SW480 (cell line): ENCODE measurements at regions not wholly inside any gene's neighbourhood (a gene's known extent, or its start where the extent isn't known, plus 50 kb on each side); places are given as distances from the start of the nearest gene placed in this dataset.
"Not testable (repeated sequence)": the region's sequence is repeated elsewhere in the genome, so short reads cannot be mapped to it uniquely, and the experiment has no call there.

Experiments used
- DNase-seq: peaks from one replicate; pipeline ENCODE4 v3.0.0-alpha.2; 2016; ENCODE audit warnings: low spot score

DNA sequence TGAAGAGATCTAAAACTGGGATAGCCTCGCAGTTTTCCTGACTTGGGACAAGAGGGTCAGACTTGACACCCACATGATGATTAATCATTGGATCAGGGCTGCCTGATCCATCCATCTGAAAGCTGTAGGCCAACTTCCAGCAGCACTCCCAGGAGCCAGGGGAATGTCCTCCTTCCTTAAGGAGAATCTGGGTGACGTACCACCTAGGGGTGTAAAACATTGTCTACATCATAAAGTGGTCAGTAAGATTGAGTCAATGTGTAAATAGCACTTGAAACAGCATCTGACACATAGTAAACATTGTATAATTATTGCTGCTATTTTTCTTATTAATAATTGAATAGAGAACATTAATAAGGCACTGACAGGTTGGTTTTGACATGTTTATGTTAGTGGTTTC is 392.8 kb downstream of the JRKL start:
- no peak for DNase-seq

DNA sequence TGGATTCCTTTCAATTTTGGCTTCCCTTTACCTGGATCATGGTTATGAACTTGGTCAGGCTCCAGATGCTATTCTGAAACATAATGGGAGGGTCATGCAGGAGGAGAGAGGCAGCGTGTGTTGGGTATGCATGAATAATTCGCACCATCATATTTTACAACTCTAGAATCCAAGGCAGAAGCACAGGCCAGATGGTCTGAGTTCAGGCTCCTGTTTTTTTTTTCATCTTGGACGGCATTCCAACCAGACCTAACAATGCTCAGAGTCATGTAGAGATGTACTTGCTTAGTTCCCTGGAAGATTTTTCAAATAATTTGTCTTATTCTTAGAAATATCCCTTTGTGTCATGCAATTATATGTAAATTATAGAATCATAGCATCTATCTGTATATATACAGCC is 393.5 kb downstream of the JRKL start:
- no peak for DNase-seq

DNA sequence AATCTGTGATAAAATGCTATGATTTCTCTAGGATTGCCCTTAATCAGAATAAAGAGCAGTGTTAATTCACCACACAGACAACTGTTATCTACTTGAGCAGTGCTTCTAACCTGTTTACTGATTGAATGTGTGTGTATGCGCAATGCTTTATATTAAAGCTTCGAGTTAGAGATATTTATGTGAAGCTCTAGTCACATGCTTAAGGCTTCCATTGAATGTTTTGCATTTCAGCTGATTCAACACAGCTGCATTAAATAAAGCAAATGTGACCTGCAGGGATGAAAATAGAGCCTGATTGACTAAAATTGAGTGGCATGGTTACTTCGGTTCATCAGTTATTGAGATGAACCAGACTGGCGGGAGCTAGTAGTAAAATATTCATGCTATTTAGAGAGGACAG is 395.3 kb downstream of the JRKL start:
- no peak for DNase-seq

DNA sequence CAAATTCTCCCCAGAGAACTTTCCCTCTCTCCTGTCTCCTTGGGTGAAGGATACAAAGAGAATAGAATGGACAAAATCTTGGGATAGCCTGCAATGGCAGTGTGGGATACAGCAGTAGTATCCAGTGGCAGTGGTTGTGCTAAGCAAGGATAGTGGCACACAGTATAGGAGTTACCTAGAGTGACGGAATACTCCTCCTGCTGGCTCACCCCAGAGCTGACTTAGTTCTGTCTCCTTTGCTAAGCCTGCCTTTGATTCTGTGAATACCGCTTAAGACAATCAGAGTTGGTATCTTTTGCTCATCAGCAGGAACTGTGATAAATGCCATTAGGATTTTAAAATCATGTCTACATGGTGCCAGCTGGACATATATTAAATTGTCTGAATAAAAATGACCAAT is 404.3 kb downstream of the JRKL start:
- no peak for DNase-seq

DNA sequence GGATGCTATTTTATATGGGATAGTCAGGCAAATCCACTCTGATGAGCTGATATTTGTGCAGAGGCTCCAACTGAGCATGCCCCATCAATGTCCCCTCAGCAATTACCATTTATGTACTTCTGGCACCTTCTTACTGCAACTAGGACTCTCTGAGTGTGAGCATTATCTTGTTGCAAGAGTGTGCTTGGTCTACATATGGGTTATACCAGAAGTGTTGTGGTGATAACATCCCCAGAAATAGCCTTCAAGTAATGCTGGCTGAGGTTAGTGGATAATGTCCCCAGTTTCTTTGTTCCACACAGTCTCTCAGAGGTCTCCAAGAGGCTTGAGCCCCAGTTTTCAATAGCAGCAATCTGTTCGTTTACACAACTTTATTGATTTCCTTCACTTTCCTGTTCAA is 408.6 kb downstream of the JRKL start:
- no peak for DNase-seq

DNA sequence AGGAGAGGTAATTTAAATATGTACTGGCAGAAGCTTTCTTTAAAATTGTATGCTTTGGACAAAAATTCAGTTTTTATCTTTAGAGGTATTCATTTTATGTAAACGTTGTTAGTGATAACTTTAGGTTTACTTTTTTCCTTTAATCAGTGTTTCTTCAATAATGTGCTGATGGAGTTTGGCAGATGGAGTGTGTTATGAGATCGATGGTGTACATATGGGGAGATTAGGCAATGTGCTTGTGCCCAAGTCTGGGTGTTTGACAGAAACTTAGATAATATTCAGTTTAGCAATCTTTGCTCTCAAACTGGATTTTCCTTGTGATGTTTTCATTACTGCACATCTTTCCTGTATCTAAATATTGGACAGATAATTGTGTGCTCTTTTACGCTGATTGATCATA is 425.4 kb downstream of the JRKL start:
- DNase-seq = no peak

DNA sequence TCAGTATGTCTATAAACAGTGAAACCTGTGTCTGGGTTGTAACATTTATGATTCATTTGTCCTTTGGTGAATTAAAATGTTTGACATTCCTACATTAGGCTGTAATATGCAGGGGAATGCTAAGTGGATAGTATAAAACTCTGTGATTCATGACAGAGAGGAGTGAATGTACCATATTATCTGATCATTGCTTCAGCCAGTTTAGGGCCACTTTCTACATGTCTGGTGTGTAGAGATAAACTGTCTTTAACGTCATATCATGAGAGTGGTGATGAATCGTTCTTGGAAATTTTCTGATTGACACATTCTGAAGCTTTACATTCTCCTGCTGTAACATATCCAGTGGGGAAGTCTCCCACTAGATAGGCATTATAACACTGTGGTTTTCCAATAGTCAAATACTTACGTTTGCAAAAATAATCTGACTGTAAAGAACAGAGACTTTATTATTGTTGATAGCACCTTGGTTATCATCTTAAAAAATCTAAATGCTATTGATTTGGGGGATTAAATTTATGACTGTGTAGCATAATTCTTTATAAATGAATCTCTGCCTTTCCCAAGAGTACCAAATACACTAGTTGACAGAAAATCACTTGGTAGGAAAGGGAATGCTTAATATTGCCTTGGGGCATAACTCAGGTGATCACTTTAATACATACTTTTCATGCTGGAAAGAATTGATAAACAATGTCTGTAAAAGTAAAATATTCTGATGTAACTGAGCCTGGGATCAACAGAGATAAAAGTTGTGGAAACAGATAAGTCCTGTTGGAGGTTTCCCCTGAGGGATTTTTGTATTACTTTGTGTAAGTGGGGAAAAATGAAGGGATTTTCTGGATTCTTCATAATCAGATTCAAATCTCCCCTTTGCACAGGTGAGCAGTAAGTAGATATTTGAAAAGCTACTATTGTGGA is 427.9 kb downstream of the JRKL start:
- peak; percentile 7 for DNase-seq

DNA sequence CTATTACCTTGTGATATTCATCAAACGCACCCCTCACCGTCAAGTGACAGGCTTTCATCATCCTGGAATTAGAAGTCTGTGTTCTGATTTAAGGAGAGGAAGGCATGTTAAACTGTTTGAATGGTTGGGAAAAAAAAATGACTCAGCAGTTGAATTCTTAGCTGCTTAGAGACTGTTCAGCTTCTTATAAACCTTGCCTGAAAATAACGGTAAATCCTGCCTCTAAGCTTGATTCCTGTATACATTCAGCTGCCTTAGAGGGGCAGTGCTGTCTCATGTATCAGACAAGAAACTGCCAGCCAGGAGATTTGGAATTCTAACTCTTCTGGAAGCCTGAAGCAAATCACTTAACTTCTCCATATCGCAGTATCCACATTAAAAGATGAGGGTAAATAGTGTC is 437.4 kb downstream of the JRKL start:
- peak; percentile 3 for DNase-seq

DNA sequence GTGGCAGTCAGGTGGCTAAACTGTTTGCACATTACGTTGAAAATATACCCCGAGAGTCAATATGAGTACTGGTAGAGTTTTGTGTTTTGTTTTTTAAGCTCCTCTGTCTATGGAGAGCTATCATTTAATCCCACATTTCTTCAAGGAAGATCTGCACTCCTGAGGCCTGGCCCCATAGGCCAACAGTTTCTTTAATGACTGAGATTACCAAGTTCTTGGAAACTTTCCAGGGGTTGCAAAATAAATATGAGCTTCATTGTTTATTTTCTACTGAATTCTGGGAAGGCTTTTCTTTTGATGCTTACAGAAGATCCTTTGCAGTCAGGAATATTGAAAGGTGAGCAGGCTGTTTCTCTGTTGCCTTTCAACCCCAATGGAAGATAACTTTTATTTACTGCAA is 452.0 kb downstream of the JRKL start:
- no peak for DNase-seq

DNA sequence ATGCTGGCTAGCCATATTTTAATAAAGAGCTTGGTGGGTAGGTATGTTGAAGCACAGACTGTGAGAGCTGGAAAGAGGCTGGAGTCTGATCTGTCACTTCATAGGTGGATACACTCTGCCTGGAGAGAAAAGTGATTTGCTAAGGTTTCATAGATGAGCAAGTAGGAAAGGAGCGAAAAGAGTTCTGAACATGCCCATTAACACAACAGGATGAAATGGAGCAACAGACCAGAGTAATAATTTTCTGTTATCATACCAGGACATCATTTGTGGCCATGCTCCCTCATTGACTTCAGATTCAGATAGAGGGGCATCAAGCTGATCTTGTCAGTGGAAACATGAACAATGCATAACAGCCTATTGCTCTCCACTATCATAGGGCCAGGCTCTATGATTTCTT is 452.9 kb downstream of the JRKL start:
- no peak for DNase-seq

DNA sequence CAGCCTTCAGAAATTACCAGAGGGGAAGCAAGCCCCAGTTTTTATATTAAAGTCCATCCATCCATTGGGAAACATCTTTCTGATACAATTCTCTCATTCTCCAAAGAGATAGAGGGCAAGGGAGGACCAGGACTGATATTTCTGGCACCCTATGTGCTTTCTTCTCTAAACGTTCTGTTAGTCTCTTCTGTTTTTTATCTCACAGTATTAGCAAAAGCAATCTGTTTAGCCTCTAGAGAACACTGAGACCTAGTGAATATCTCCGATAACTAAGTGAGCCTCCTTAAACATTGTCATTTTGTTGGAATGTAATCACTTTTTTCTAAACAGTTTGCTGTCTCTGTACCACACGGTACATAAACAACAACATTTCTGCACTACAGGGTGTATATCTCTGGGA is 464.6 kb downstream of the JRKL start:
- no peak for DNase-seq

DNA sequence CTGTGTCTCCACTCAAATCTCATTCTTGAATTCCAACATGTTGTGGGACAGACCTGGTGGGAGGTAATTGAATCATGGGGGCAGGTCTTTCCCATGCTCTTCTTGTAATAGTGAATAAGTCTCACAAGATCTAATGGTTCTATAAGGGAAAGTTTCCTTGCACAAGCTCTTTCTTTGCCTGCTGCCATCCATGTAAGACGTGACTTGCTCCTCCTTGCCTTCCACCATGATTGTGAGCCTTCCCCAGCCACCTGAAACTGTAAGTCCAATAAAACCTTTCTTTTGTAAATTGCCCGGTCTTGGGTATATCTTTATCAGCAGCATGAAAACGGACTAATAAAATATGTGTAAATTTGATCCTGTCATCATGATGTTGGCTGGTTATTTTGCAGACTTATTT is 471.9 kb downstream of the JRKL start:
- not testable (repeated sequence) for DNase-seq

DNA sequence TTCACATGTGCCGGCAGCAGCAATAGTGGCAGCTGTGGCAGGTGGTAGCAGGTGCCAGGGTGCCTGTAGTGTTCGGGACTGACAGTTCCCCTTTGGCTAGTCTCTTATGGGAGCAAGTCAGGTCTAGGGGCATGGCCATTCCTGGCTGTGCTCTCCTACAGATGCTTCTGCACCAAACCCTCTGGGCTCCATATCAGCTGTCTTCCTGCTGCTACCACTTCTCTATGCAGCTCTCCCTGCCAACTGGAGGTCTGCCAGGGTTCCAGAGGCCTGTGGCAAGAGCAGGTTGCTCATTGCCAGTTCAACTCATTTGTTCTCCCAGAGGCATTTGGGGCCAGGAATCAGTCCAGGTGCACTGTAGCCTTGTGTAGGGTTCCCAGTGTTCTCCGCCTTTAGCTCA is 473.7 kb downstream of the JRKL start:
- no peak for DNase-seq

DNA sequence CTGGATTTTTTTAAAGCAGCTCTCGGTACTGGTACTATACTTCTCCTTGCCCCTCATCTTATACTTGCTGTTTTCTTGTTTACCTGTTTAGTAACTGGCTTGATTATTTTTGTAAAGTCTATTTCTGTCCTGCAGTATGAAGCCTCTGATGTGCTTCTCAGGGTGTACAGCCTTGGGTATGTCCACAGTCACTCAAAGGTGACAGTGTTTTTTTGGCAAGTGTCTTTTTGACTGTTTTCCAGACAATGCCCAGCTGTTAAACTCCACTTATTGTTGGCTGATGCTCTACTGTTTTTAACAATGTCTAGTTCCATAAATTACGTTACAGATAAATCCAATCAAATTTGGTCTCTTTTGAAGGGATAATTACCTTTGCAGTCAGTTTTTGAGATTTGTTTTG is 475.2 kb downstream of the JRKL start:
- DNase-seq = no peak

DNA sequence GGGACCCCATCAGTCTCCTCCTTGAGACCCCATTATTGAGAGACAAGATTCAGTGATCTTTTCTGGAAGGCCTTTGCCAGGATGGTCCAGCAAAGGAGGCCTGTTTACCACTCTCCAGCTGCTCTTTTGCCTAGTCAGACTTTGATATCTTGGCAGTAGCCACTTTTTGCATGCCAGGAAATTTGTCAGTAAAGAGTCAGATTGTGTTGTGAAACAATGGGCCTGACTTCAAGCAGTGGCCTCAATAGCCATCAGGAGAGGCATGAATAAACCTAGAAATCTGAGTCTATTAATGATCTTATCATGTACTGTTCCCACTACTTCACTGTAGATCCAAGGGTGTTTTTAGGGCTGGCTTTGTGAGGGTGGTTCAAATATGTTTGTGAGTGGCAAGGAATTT is 479.4 kb downstream of the JRKL start:
- DNase-seq = no peak

DNA sequence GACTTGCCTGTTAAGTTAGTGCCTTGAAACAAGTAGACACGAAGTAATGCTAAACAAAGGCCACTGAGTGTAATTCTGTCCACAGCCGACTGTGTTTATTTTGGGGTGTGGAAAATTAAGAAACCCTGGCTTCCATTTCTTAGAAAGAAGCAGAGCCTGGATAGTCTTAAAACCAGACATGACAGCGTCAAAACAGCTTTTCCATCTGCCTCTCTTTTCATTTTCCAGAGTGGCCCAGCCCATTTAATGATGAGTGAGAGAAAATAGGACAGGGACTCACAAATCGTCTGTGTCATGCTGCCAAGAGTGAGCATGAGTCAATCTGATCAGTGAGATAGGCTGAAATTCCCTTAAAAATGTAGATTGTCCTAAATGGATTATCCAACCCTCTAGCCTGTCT is 485.9 kb downstream of the JRKL start:
- DNase-seq = no peak

DNA sequence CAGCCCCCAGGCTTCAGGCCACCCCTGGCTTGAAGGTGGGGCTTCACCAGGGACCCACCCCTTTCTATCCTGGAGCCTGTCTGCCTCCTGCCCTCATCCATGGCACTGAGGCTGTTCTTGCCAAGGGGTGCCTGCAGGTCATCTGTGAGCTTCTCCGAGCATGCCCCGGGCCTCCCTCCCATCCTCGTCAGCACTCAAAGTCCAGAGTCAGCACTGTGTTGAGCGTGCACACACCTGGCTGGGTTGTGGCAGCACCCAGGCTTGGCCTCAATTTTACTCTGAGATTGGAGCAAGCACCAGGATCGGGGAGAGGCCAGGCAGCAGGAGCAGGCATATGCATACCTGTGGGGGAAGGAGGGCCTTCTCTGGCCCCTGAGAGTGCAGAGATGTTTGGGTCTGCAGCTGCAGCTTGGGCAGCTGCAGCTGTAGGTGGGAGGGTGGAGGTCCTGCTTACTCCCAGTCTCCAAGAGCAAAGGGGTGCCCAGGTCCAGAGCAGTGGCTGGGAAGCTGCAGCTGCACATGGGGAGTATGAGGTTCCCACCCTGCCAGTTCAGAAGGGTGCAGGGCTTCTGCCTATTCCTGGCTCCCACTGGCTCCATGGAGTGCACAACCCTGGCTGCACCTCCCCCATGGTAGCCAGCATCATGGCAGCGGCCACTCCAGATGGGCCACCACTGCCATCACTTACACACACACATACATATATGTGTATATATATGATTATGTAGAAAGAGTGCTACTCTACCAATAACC is 488.7 kb downstream of the JRKL start:
- no peak for DNase-seq

DNA sequence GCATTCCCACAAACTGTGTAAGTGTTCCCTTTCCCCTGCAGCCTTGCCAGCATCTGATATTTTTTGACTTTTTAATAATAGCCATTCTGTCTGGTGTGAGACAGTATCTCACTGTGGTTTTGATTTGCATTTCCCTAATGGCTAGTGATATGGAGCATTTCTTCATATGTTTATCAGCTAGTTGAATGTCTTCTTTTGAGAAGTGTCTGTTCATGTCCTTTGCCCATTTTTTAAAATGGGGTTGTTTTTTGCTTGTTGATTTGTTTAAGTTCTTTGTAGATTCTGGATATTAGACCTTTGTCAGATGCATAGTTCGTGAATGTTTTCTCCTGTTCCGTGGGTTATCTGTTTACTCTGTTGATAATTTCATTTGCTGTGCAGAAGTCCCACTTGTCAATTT is 492.8 kb downstream of the JRKL start:
- not testable (repeated sequence) for DNase-seq

DNA sequence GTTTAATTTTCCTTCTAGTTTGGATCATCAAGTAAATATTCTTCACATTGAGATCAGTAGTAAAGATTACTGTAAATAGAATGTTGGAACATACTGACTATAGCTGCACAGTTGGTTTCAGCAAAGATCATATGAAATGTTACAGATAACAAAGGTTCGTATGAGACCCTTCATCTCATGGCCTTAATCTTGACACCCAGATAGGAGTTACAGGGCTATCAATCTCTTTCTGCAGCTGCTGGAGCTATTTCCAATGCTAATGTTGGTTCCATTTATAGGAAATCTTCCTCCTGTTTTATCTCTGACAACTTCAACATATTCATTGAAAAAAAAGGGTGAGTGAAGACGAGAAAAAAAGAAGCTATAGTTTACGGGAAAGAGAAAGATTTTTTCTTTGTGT is 495.6 kb downstream of the JRKL start:
- DNase-seq = no peak

DNA sequence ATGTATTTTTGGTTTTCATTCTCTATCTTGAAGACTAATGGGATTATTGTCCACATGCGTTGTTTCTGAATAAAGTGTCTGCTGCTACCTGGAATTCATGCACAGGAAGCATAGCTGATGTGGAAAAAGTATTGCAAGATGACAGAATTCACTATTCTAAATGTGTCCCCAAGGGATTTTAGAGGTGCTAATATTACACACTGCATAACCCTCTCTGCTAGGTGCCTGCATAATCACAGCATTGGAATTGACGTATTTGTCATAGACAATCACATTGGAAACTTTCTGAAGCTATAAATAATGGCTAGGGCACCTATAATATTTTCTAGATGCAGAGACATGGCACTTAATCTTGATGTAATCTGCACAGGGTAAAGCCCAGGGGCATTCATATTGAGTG is 496.1 kb downstream of the JRKL start:
- DNase-seq = no peak

DNA sequence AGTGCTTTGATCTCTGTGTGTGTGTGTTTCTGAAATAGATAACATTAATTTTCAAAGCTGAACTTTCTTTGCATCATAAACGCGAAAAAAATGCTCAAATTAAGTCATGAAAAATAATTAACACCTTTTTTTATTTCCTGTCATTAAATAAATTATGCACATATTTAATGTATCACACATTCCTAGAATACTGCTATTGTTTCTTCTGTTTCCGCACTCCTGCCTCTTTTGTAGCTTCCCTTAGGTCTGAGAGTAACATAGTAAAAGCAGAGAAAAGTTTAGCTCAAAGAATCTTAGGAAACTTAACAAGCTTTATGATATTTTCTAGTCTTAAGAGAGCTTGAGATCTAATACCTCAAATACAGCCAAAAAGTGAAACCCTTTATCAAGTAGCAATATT is 504.2 kb downstream of the JRKL start:
- DNase-seq = no peak

DNA sequence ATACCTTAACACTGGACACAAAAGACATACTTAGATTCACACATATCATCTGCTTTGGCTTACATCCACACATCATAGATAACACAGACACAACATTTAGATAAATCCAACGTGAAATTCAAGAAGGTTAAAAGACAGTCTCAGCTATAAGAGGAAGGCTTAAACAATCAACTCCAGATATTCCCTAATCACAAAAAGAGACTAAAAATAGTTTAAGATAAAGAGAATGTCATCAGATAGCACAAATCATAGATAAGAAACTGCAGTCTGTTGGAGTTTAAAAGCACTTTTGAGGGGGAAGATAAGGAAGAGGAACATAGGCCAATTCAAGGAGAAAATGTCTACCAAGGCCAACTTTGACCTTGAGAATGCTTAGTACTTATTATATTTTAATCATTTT is 504.8 kb downstream of the JRKL start:
- DNase-seq = no peak

DNA sequence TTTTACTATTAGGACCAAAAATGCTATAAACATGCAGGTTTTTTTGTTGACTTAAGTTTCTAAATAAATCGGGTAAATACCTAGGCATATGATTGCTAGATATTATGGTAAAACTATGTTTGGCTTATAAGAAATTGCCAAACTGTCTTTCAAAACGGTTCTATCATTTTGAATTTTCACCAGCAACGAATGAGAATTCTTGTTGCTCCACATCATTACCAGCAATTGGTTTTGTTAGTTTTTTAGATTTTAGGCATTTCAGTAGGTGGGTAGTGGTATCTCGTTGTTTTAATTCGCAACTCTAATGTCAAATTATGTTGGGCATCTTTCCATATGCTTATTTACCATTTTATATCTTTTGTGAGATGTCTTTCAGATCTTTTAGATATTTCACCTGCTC is 510.2 kb downstream of the JRKL start:
- no peak for DNase-seq

DNA sequence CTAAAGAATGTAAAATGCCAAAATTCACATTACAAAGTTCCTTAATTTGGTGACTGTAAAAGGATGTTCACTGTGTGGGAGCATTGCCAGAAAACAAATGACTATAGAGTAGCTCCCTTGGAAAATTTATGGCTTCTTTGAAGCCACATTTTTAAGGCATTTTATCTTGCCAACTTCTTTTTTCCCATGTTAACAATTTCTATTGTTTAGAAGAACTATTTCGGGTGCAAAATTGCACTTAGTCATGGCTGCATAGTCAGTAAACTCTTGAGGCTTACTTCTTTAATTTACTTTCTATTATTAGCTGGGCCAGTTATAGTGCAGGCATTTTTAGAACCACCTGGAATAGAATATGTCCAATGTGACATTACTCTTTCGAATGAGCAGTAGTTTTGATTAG is 515.3 kb downstream of the JRKL start:
- DNase-seq = no peak
